Skeletal muscle tissue (tissue), 3 donors: ENCODE measurements at regions not wholly inside any gene's neighbourhood (a gene's known extent, or its start where the extent isn't known, plus 50 kb on each side); places are given as distances from the start of the nearest gene placed in this dataset.

Experiments used
- H3K27ac ChIP-seq: one replicate; pipeline ENCODE4 v1.7.0; 2013; ENCODE audit warnings: mild to moderate bottlenecking, low read depth, low read length, inconsistent platforms
- H3K27me3 ChIP-seq, 3 donors: one replicate each; pipeline ENCODE4 v1.7.0; 2013; ENCODE audit warnings: low read length in 3 of 3; ENCODE audit not compliant: control insufficient read depth in 3 of 3, insufficient read depth in 3 of 3
- H3K36me3 ChIP-seq, 3 donors: one replicate each; pipeline ENCODE4 v1.7.0; 2013; ENCODE audit warnings: low read length in 3 of 3; ENCODE audit not compliant: control insufficient read depth in 3 of 3, insufficient read depth in 3 of 3
- H3K4me1 ChIP-seq, 3 donors: one replicate each; pipeline ENCODE4 v1.7.0; 2013; ENCODE audit warnings: low read length in 3 of 3, mild to moderate bottlenecking in 3 of 3; ENCODE audit not compliant: control insufficient read depth in 3 of 3, insufficient read depth in 3 of 3
- H3K4me3 ChIP-seq, 3 donors: one replicate each; pipeline ENCODE4 v1.7.0; 2013; ENCODE audit warnings: low read length in 3 of 3
- H3K9ac ChIP-seq, 3 donors: one replicate each; pipeline ENCODE4 v1.7.0; 2013; ENCODE audit warnings: low read length in 3 of 3, mild to moderate bottlenecking in 3 of 3, moderate library complexity in 2 of 3, low read depth in 1 of 3
- H3K9me3 ChIP-seq, 3 donors: one replicate each; pipeline ENCODE4 v1.7.0; 2013; ENCODE audit warnings: low read length in 3 of 3; ENCODE audit not compliant: control insufficient read depth in 3 of 3
- donor health status: Osteomylitis.

DNA sequence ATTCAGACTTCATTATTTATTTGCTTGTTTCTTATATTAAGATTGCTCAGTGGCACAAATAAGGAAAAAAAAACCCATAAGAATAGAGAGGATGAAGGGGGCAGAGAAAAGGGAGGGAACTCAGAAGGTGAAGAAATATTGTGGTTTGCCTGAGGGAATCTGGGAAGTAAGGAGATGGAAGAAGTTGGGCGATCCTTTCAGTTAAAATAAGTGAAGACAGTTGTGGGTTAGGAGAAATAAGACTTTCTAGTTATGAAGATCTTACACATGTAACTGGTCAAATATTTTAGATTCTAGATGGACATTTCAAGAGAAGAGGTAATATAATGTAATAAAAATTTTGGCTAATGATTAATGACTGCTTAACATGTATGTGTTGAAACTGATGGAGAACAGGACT is 138.7 kb upstream of the LIMCH1 start:
- Histone ChIP-seq H3K27me3 (no peaks in the 10 kb centered on the region), H3K36me3 (no peaks in the 10 kb centered on the region), H3K4me3 (no peak overlapping the region), H3K4me1 (peaks cover 6 to 17% (median 13%) of the 10 kb centered on the region in 3 donors), H3K9me3 (no peaks in the 10 kb centered on the region), H3K9ac (no peak overlapping the region), H3K27ac (no peak overlapping the region)

DNA sequence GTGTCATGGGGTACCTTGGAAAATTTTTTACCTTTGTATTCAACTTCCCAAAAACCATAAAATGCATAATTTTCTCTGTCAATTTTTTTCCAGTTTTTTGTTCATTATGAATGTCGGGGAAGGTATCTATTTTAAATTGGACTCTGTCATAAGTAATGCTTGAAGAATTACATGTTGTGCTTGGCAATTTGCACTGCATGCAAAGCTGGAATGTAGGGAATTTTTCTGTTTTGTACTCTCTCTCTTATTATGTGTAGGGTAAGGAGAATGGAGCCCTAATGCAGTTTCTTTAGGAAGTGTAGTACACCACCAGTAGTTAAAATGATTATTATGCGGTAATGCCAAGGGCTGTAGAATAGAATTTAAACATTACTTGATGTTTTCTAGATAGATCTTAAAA is 137.7 kb upstream of the LIMCH1 start:
- H3K4me1 ChIP-seq, result peaks cover 6 to 12% (median 9%) of the 10 kb centered on the region in 3 donors
- H3K36me3 ChIP-seq, result no peaks in the 10 kb centered on the region
- no peaks in the 10 kb centered on the region for H3K9me3 ChIP-seq
- H3K4me3 ChIP-seq, result no peak overlapping the region
- no peak overlapping the region for H3K27ac ChIP-seq
- H3K9ac ChIP-seq, result no peak overlapping the region
- H3K27me3 ChIP-seq, result no peaks in the 10 kb centered on the region

DNA sequence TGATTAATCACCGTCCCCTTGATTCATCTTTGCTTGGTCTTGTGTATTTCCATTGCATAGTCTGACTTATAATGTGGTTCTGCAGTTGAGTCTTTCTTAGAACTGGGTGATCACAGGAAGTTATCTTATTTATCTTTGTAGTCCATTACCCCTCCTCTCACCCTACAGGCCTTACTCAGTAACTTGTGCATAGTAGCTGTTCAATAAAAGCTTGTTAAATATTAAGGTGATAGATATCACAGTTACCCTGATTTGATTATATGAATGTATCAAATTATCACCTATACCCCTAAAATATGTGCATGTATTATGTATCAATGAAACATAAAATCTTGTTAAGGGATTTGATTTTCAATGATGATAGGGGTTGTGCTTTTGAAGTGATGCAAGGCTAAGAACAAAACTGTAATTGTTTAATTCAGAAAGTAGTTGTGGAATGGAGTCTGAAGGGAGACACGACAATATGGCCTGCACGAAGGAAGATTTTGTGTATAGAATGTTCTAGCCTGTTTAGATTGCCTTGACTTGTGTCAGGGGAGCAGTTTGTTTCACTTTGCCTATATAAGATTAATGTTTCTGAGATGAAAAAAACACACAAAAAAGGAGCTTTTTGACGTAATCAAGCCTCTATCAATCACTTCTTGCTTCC is 132.4 kb upstream of the LIMCH1 start:
- H3K27me3 ChIP-seq, result no peaks in the 10 kb centered on the region
- no peak overlapping the region for H3K9ac ChIP-seq
- no peaks in the 10 kb centered on the region for H3K9me3 ChIP-seq
- no peak overlapping the region for H3K27ac ChIP-seq
- H3K4me3 ChIP-seq, result no peak overlapping the region
- H3K4me1 ChIP-seq, result peaks cover 15 to 24% (median 22%) of the 10 kb centered on the region in 3 donors
- H3K36me3 ChIP-seq, result no peaks in the 10 kb centered on the region

DNA sequence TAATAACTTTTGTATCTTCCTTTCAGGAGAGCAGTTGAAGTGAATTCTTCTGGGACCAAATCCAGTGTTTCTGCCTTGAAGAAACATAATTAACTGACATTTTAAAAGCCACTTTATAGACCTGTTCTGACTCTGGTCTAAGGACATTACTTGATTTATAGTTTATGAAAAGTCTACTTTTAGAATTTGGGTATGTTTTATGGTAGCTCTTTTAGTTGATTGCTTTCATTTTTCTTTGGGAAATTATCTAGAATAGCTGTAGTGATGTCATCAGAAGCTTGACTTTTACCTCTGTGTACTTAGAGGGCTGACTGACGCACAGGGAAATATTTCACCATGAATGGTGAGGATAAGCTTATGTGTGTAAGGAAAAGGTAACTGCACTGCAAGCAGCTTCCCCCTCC is 131.8 kb upstream of the LIMCH1 start:
- no peaks in the 10 kb centered on the region for H3K9me3 ChIP-seq
- H3K4me3 ChIP-seq, result no peak overlapping the region
- H3K9ac ChIP-seq, result no peak overlapping the region
- no peaks in the 10 kb centered on the region for H3K27me3 ChIP-seq
- H3K36me3 ChIP-seq, result no peaks in the 10 kb centered on the region
- no peak overlapping the region for H3K27ac ChIP-seq
- peaks cover 18 to 27% (median 27%) of the 10 kb centered on the region in 3 donors for H3K4me1 ChIP-seq

DNA sequence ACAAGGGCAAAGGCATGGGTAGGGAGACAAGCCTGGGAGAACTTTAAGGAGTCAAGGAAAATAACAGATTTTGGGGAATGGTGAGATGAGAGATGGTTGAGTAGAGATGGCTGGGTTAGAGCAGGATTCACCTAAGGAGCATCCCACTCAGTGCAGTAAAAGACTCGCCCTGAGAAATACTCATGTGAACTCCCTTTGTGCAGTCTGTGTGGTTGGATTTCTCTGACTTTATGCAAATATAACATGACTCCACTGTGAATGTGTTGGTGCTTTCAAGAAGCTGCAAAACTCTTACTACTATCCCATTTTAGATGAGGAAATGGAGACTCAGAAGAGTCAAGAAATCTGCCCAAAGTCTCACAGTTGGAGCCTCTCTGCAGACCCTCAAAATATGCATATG is 129.8 kb upstream of the LIMCH1 start:
- H3K4me1 ChIP-seq, result peaks cover 18 to 32% (median 28%) of the 10 kb centered on the region in 3 donors
- H3K4me3 ChIP-seq, result no peak overlapping the region
- no peak overlapping the region for H3K27ac ChIP-seq
- no peaks in the 10 kb centered on the region for H3K27me3 ChIP-seq
- no peaks in the 10 kb centered on the region for H3K36me3 ChIP-seq
- no peak overlapping the region for H3K9ac ChIP-seq
- no peaks in the 10 kb centered on the region for H3K9me3 ChIP-seq

DNA sequence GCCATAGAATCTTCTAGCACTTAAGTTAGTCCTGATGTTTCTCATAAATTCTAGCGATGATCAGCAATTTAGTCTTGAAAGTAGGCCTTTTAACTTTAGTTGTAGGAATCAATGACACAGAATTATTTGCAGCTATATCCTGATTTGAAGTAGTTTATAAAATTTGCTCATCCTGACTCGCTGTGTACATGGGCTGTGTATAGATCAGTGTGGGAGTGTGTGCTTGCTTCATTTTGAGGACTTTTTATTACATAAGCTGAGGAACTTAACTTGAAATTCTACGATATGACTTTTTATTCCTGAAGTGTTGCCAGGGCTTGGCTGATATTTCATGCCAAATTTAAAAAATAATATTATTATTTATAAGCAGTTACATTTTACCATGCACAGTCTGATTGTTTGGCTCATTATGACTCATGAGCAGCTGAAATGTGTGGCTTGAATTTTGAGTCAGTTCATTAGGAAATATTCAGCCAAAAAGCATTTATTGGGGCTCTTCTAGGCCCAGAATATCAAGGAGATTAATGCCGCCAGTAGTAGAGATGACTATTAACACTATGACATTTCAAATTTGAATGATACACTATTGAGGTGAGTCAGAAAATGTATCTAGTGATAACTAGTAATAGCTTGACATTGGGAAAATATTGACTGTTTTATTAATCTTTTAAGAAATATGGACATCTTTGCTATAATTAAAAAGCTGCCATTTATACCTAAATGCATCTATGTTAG is 128.9 kb upstream of the LIMCH1 start:
- Histone ChIP-seq H3K36me3 (no peaks in the 10 kb centered on the region), H3K4me3 (no peak overlapping the region), H3K9me3 (no peaks in the 10 kb centered on the region), H3K27me3 (no peaks in the 10 kb centered on the region), H3K4me1 (peaks cover 19 to 38% (median 36%) of the 10 kb centered on the region in 3 donors), H3K27ac (no peak overlapping the region), H3K9ac (no peak overlapping the region)

DNA sequence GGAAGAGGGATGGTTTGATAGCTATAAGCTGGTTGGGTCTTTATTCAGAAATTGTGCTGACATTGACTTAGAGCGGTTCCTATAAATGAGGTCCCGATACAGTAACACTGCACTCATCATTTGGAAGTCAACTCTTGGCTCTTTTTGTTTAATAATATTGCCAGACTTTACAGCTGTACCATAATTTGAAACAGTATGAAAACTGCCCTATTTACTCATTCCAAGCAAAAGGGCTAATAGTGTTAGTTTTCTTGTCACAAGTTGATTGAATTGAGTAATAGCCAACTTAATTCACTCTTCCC is 128.4 kb upstream of the LIMCH1 start:
- H3K4me3 ChIP-seq, result no peak overlapping the region
- no peaks in the 10 kb centered on the region for H3K36me3 ChIP-seq
- no peak overlapping the region for H3K9ac ChIP-seq
- no peak overlapping the region for H3K27ac ChIP-seq
- peaks cover 23 to 39% (median 38%) of the 10 kb centered on the region in 3 donors for H3K4me1 ChIP-seq
- H3K9me3 ChIP-seq, result no peaks in the 10 kb centered on the region
- no peaks in the 10 kb centered on the region for H3K27me3 ChIP-seq

DNA sequence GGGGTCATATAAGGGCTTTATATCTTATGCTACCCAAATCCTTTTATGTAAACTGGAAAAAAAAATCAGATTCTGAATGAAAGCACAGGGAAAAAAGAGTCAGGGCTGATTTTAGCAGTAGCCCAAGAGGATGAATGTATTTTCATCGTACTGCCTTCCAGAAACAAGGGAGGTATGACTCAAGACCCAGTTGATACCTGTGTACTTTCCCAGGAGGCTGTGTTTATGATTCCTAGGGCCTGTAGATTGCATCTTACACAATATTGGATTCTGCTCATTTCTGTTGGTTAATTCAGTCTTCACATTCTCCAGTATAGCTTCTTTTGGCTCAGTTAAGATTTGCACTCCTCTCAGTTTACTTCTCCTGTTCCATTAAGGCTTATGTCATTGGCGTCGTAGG is 127.9 kb upstream of the LIMCH1 start:
- H3K9ac ChIP-seq, result no peak overlapping the region
- no peaks in the 10 kb centered on the region for H3K27me3 ChIP-seq
- H3K4me1 ChIP-seq, result peaks cover 26 to 39% (median 38%) of the 10 kb centered on the region in 3 donors
- no peak overlapping the region for H3K4me3 ChIP-seq
- no peaks in the 10 kb centered on the region for H3K9me3 ChIP-seq
- no peaks in the 10 kb centered on the region for H3K36me3 ChIP-seq
- no peak overlapping the region for H3K27ac ChIP-seq

DNA sequence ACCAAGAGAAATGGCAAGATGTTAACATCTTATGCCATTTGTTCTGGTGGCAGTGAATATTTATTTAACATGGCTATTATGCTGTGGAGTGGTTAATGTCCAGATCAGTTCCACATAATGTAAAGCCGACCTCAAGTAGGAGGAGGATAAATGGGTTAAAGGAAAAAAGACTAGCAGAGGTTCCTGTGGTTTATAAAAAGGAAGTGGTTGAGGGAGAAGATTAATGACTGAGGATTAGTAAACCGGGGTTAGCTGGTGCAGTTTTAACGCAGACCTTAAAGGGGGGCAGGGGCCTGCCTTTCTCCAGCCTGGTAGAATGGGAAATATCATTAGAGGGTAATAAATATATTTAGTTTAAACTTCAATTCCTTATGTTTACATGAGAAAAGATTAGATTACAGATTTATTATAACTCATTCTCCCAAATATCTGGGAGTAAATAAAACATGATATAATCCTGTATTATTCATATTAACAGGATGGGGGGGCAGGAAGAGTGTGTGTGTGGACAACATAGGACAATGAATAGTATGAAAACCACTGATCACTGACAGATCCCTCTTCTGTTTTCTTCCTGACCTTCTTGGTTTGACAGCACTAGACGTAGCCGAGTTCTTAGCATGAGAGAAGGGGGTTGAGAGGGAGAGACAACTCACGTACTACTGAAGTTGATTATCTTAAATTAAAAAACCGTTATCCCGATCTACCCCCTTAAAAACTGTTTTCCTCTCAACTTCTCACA is 124.1 kb upstream of the LIMCH1 start:
- no peaks in the 10 kb centered on the region for H3K9me3 ChIP-seq
- peak overlapping the region in 1 of 3 donors; percentile 18 for H3K9ac ChIP-seq
- H3K36me3 ChIP-seq, result no peaks in the 10 kb centered on the region
- no peak overlapping the region for H3K4me3 ChIP-seq
- no peaks in the 10 kb centered on the region for H3K27me3 ChIP-seq
- H3K4me1 ChIP-seq, result peaks cover 32 to 44% (median 34%) of the 10 kb centered on the region in 3 donors
- peak overlapping the region; percentile 64 for H3K27ac ChIP-seq

DNA sequence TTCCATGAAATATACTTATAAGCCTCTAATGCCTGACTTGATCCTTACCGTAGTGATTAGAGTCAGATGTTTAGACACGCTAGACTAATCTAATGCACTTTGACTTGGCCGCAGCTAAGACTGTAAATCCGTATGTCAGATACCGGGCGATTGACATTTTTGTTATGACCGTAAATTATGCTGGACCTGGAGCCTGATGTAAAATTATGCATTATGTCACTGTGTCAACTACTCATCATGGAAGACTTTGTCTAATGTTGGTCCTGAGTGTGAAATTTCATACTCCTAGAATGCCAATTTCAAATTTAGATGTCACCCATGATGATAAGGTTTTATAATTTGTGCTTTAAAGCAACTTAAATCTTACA is 123.6 kb upstream of the LIMCH1 start:
- Histone ChIP-seq H3K9me3 (no peaks in the 10 kb centered on the region), H3K27me3 (no peaks in the 10 kb centered on the region), H3K4me1 (peaks cover 32 to 44% (median 35%) of the 10 kb centered on the region in 3 donors), H3K4me3 (peak overlapping the region in 1 of 3 donors; percentile 19), H3K36me3 (no peaks in the 10 kb centered on the region), H3K9ac (peak overlapping the region in 1 of 3 donors; percentile 18), H3K27ac (peak overlapping the region; percentile 64)
